HepG2 (cell line): ENCODE measurements at regions not wholly inside any gene's neighbourhood (a gene's known extent, or its start where the extent isn't known, plus 50 kb on each side); places are given as distances from the start of the nearest gene placed in this dataset.

Experiments
- AGO1 ChIP-seq: fragments of 200-400 bp; formaldehyde crosslinking; IDR thresholded peaks from 2 replicates; pipeline ENCODE4 v1.6.1; 2017; ENCODE audit warnings: mild to moderate bottlenecking, low read depth, low read length, moderate library complexity; ENCODE audit not compliant: poor library complexity, severe bottlenecking
- ARNT ChIP-seq: fragments of 450-650 bp; IDR thresholded peaks from 2 replicates; pipeline ENCODE4 v1.6.1; 2017
- NFE2L1 ChIP-seq: sonication (generic); formaldehyde crosslinking; IDR thresholded peaks from 2 replicates; pipeline ENCODE4 v1.4.0; 2020; ENCODE audit warnings: missing genetic modification reagents, mild to moderate bottlenecking, borderline replicate concordance
- NFRKB ChIP-seq: fragments of 450-650 bp; IDR thresholded peaks from 2 replicates; pipeline ENCODE4 v1.6.1; 2017
- WIZ ChIP-seq: sonication (generic); formaldehyde crosslinking; IDR thresholded peaks from 2 replicates; pipeline ENCODE4 v1.5.1; 2020; ENCODE audit warnings: mild to moderate bottlenecking, missing genetic modification reagents
- ZNF598 ChIP-seq: sonication (generic); formaldehyde crosslinking; IDR thresholded peaks from 2 replicates; pipeline ENCODE4 v1.5.1; 2020; ENCODE audit warnings: mild to moderate bottlenecking, missing genetic modification reagents, borderline replicate concordance
- ZSCAN31 ChIP-seq: sonication (generic); formaldehyde crosslinking; IDR thresholded peaks from 2 replicates; pipeline ENCODE4 v1.5.0; 2020; ENCODE audit warnings: low read depth, mild to moderate bottlenecking, missing genetic modification reagents
- TF ChIP-seq, protein P1 (sequence below): sonication (generic); formaldehyde crosslinking; IDR thresholded peaks from 2 replicates; pipeline ENCODE4 v1.4.0; 2020; ENCODE audit warnings: missing genetic modification reagents
- TF ChIP-seq, protein P2 (sequence below): sonication (generic); formaldehyde crosslinking; IDR thresholded peaks from 2 replicates; pipeline ENCODE4 v1.5.0; 2020; ENCODE audit warnings: missing genetic modification reagents
- TF ChIP-seq, protein P3 (sequence below): IDR thresholded peaks from 2 replicates; pipeline ENCODE4 v1.6.1; 2016; ENCODE audit warnings: control low read depth

GRCh38 chr12:28620281-28620680, 430.0 kb downstream of the CCDC91 start (continued):
- TF ChIP-seq, protein P1, sequence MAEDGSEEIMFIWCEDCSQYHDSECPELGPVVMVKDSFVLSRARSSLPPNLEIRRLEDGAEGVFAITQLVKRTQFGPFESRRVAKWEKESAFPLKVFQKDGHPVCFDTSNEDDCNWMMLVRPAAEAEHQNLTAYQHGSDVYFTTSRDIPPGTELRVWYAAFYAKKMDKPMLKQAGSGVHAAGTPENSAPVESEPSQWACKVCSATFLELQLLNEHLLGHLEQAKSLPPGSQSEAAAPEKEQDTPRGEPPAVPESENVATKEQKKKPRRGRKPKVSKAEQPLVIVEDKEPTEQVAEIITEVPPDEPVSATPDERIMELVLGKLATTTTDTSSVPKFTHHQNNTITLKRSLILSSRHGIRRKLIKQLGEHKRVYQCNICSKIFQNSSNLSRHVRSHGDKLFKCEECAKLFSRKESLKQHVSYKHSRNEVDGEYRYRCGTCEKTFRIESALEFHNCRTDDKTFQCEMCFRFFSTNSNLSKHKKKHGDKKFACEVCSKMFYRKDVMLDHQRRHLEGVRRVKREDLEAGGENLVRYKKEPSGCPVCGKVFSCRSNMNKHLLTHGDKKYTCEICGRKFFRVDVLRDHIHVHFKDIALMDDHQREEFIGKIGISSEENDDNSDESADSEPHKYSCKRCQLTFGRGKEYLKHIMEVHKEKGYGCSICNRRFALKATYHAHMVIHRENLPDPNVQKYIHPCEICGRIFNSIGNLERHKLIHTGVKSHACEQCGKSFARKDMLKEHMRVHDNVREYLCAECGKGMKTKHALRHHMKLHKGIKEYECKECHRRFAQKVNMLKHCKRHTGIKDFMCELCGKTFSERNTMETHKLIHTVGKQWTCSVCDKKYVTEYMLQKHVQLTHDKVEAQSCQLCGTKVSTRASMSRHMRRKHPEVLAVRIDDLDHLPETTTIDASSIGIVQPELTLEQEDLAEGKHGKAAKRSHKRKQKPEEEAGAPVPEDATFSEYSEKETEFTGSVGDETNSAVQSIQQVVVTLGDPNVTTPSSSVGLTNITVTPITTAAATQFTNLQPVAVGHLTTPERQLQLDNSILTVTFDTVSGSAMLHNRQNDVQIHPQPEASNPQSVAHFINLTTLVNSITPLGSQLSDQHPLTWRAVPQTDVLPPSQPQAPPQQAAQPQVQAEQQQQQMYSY (CRISPR knock-in tag), result no peak
- TF ChIP-seq NFE2L1 (CRISPR knock-in tag) (no peak), ARNT (no peak), ZSCAN31 (no peak), AGO1 (no peak), WIZ (CRISPR knock-in tag) (no peak), ZNF598 (CRISPR knock-in tag) (no peak), NFRKB (no peak)
- TF ChIP-seq, protein P2, sequence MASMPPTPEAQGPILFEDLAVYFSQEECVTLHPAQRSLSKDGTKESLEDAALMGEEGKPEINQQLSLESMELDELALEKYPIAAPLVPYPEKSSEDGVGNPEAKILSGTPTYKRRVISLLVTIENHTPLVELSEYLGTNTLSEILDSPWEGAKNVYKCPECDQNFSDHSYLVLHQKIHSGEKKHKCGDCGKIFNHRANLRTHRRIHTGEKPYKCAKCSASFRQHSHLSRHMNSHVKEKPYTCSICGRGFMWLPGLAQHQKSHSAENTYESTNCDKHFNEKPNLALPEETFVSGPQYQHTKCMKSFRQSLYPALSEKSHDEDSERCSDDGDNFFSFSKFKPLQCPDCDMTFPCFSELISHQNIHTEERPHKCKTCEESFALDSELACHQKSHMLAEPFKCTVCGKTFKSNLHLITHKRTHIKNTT, result no peak
- TF ChIP-seq, protein P3, sequence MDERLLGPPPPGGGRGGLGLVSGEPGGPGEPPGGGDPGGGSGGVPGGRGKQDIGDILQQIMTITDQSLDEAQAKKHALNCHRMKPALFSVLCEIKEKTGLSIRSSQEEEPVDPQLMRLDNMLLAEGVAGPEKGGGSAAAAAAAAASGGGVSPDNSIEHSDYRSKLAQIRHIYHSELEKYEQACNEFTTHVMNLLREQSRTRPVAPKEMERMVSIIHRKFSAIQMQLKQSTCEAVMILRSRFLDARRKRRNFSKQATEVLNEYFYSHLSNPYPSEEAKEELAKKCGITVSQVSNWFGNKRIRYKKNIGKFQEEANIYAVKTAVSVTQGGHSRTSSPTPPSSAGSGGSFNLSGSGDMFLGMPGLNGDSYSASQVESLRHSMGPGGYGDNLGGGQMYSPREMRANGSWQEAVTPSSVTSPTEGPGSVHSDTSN (CRISPR knock-in tag), result no peak
- TF ChIP-seq, all 625 proteins: peak for 0
